ENCODE measurements at regions not wholly inside any gene's neighbourhood (a gene's known extent, or its start where the extent isn't known, plus 50 kb on each side); places are given as distances from the start of the nearest gene placed in this dataset.

- Histone ChIP-seq H2AFZ (ENCODE audit: low read depth, low read length, poor library complexity, severe bottlenecking) (no peak overlapping the region), H3K9me3 (ENCODE audit: control insufficient read depth in 1 of 2, insufficient read depth in 1 of 2, low read depth in 1 of 2, low read length in 2 of 2) (no peaks in the 10 kb centered on the region), H3K4me1 (ENCODE audit: control insufficient read depth in 1 of 2, insufficient read depth in 2 of 2, low read length in 2 of 2) (no peaks in the 10 kb centered on the region), H3K27me3 (ENCODE audit: insufficient read depth, low read length) (no peaks in the 10 kb centered on the region), H3K9ac (ENCODE audit: low read length) (no peak overlapping the region), H3K27ac (ENCODE audit: low read depth, low read length) (no peak overlapping the region), H3K4me3 (replicated peaks in 1 of 2; ENCODE audit: low read depth in 1 of 2, low read length in 2 of 2) (no peak overlapping the region), H3K4me2 (ENCODE audit: low read length) (no peak overlapping the region), H3K9me2 (ENCODE audit: insufficient read depth) (no peaks in the 10 kb centered on the region), H3K36me3 (ENCODE audit: control insufficient read depth in 1 of 2, insufficient read depth in 2 of 2, low read length in 2 of 2) (no peaks in the 10 kb centered on the region), H3K79me2 (ENCODE audit: insufficient read depth, low read length) (no peaks in the 10 kb centered on the region), H4K20me1 (ENCODE audit: insufficient read depth) (no peaks in the 10 kb centered on the region)
- DNase-seq (ENCODE audit: low read depth, low spot score) = no peak
- RAD21 ChIA-PET (ENCODE audit: low non-redundant PET in 1 of 2, low total read pairs in 2 of 2, uncharacterized antibody in 2 of 2, unreplicated experiment in 2 of 2) = no interaction called here
- TF ChIP-seq REST (IDR thresholded peaks at IDR 0.05; ENCODE audit: low read depth) (no peak), JUND (IDR thresholded peaks at IDR 0.05) (no peak), FOSL1 (IDR thresholded peaks at IDR 0.05; ENCODE audit: low read depth) (no peak), CEBPB (IDR thresholded peaks at IDR 0.05; ENCODE audit: low read depth) (no peak), SP1 (IDR thresholded peaks at IDR 0.05; ENCODE audit: low read depth) (no peak), EZH2phosphoT487 (IDR thresholded peaks at IDR 0.05; ENCODE audit: borderline replicate concordance) (no peak), CTCF (IDR thresholded peaks at IDR 0.05 in 2 of 3, conservative IDR thresholded peaks at IDR 0.05 in 1 of 3; ENCODE audit: borderline replicate concordance in 1 of 3, insufficient read depth in 1 of 3, low read depth in 2 of 3, low read length in 2 of 3) (no peak), ZFX (IDR thresholded peaks at IDR 0.05) (no peak), ELF1 (IDR thresholded peaks at IDR 0.05; ENCODE audit: borderline replicate concordance, low read depth) (no peak), EZH2 (IDR thresholded peaks at IDR 0.05) (no peak), RAD21 (IDR thresholded peaks at IDR 0.05; ENCODE audit: low read depth) (no peak), MAX (IDR thresholded peaks at IDR 0.05) (no peak), POLR2AphosphoS5 (IDR thresholded peaks at IDR 0.05; ENCODE audit: low read depth, low read length) (no peak), POLR2A (IDR thresholded peaks at IDR 0.05; ENCODE audit: borderline replicate concordance, extremely low read depth, insufficient read depth, insufficient read length) (no peak), TCF7L2 (IDR thresholded peaks at IDR 0.05; ENCODE audit: borderline replicate concordance, extremely low read depth, insufficient read depth, insufficient read length) (no peak), ZBTB33 (IDR thresholded peaks at IDR 0.05; ENCODE audit: extremely low read depth, insufficient replicate concordance, low read length) (no peak), SIN3A (IDR thresholded peaks at IDR 0.05; ENCODE audit: low read depth) (no peak)
- POLR2A ChIA-PET = no interaction called here
- CTCF ChIA-PET = no interaction called here
- ATAC-seq = no peak
- BruUV-seq (replicated peaks) = no TSS peak
- intact Hi-C loops (cut with micrococcal nuclease) = no loop called here
These were observed 236.6 kb upstream of the PPP1R3A start for GRCh38 chr7:114155116-114156110.

Data from HCT116 (cell line).